T-helper 2 cell treated with Interferon-gamma antibody and Interleukin-4, amounts not matched to agents 5 μg/mL and 100 μg/mL, for 36 hours (primary cell): ENCODE measurements at regions not wholly inside any gene's neighbourhood (a gene's known extent, or its start where the extent isn't known, plus 50 kb on each side); places are given as distances from the start of the nearest gene placed in this dataset.

Experiments
- DNase-seq: peaks from one replicate; pipeline ENCODE4 v3.0.0; 2021; ENCODE audit warnings: low spot score
- H3K27ac Mint-ChIP-seq: one replicate; pipeline ENCODE4 v1.8.0; 2021; ENCODE audit warnings: mild to moderate bottlenecking, mixed read lengths
- H3K27me3 Mint-ChIP-seq: one replicate; pipeline ENCODE4 v1.8.0; 2021; ENCODE audit warnings: low read depth, mixed read lengths
- H3K36me3 Mint-ChIP-seq: one replicate; pipeline ENCODE4 v1.8.0; 2021; ENCODE audit warnings: low read depth, mixed read lengths
- H3K4me1 Mint-ChIP-seq: one replicate; pipeline ENCODE4 v1.8.0; 2021; ENCODE audit warnings: low read depth, mixed read lengths
- H3K4me3 Mint-ChIP-seq: one replicate; pipeline ENCODE4 v1.8.0; 2022; ENCODE audit warnings: mild to moderate bottlenecking, moderate library complexity, mixed read lengths
- H3K9me3 Mint-ChIP-seq: one replicate; pipeline ENCODE4 v1.8.0; 2021; ENCODE audit warnings: mixed read lengths

GRCh38 chr6:141123497-141123896 is 1009.2 kb upstream of the GJE1 start:
- no peaks in the 10 kb centered on the region for H3K27me3 Mint-ChIP-seq
- no peaks in the 10 kb centered on the region for H3K36me3 Mint-ChIP-seq
- H3K9me3 Mint-ChIP-seq = no peaks in the 10 kb centered on the region
- no peaks in the 10 kb centered on the region for H3K4me1 Mint-ChIP-seq
- H3K27ac Mint-ChIP-seq = no peak overlapping the region
- no peak for DNase-seq
- no peak overlapping the region for H3K4me3 Mint-ChIP-seq

GRCh38 chr6:141123049-141123448 is 1009.7 kb upstream of the GJE1 start:
- Mint-ChIP-seq H3K4me1 (no peaks in the 10 kb centered on the region), H3K27me3 (no peaks in the 10 kb centered on the region)
- no peak for DNase-seq

DNA sequence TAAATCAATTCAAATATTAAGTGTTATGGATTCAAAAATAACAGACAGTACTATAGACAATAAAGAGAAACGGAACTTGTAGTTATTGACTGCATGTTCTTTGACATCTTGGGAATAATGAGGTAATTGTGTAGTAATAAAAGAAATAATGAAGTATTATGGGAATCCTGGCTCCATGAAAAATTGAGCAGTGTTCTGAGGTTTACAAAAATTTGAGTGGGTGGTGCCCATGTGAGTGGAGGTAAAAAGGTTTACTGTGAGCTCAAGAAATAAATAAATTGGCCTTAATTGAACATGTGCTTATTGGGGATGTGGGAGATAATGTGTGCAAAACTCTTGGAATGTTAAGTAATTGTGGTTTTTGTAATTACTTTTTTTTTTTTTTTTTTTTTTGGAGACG is 1013.7 kb upstream of the GJE1 start:
- Mint-ChIP-seq H3K36me3 (no peaks in the 10 kb centered on the region), H3K9me3 (no peaks in the 10 kb centered on the region), H3K27ac (no peak overlapping the region), H3K4me1 (no peaks in the 10 kb centered on the region), H3K27me3 (no peaks in the 10 kb centered on the region), H3K4me3 (no peak overlapping the region)
- DNase-seq = no peak

More at GRCh38 chr6:141123049-141123448, 1009.7 kb upstream of the GJE1 start:
- H3K4me3 Mint-ChIP-seq = no peak overlapping the region
- no peak overlapping the region for H3K27ac Mint-ChIP-seq
- H3K36me3 Mint-ChIP-seq = no peaks in the 10 kb centered on the region
- H3K9me3 Mint-ChIP-seq = no peaks in the 10 kb centered on the region

DNA sequence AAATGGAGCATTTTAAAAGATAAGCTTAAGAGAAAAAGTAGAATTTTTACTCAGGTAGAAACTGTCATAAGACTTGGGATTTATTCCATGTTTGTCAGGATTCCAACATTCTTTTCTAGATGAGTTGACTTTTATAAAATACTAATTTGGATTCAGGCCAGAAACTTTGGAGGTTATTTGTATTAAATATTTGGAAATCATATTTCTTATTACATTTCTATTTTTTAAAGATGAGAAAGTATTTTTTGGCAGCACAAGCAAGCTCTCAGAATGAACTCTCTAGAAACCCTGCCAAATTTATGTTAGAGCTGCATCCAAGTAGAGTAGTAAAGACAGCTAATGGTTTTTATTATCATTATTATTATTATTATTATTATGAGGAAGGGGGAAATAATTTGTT is 1014.9 kb upstream of the GJE1 start:
- H3K4me1 Mint-ChIP-seq = no peaks in the 10 kb centered on the region
- no peak overlapping the region for H3K27ac Mint-ChIP-seq
- no peaks in the 10 kb centered on the region for H3K9me3 Mint-ChIP-seq
- no peaks in the 10 kb centered on the region for H3K36me3 Mint-ChIP-seq
- DNase-seq = no peak
- H3K4me3 Mint-ChIP-seq = no peak overlapping the region
- H3K27me3 Mint-ChIP-seq = no peaks in the 10 kb centered on the region

DNA sequence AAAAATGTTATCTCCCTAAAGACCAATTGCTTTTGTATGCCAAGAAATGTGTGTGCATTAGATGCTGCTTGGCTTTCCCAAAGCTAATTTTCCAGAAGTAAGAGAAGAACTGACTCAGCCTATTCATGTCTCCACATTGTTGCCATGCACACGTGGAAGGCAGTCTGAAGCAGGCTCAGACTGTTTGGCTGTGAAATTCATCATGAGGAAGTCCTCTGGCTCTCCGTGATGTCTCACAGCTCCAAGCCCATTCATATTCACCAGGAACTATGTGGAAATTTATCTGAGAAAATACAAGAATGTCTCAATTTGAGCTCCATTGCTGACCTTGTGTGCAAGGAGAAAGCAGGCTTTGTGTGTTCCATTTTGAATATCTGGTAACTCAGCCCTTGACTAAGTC is 1022.2 kb upstream of the GJE1 start:
- H3K4me1 Mint-ChIP-seq = no peaks in the 10 kb centered on the region
- no peak overlapping the region for H3K27ac Mint-ChIP-seq
- no peaks in the 10 kb centered on the region for H3K27me3 Mint-ChIP-seq
- DNase-seq = no peak
- no peaks in the 10 kb centered on the region for H3K36me3 Mint-ChIP-seq
- H3K4me3 Mint-ChIP-seq = no peak overlapping the region
- H3K9me3 Mint-ChIP-seq = no peaks in the 10 kb centered on the region

GRCh38 chr6:141107591-141108160 is 1025.0 kb upstream of the GJE1 start:
- no peaks in the 10 kb centered on the region for H3K9me3 Mint-ChIP-seq
- H3K27me3 Mint-ChIP-seq = no peaks in the 10 kb centered on the region
- no peaks in the 10 kb centered on the region for H3K36me3 Mint-ChIP-seq
- DNase-seq = no peak
- H3K4me1 Mint-ChIP-seq = no peaks in the 10 kb centered on the region
- H3K4me3 Mint-ChIP-seq = no peak overlapping the region
- H3K27ac Mint-ChIP-seq = no peak overlapping the region

GRCh38 chr6:141105481-141105880 is 1027.2 kb upstream of the GJE1 start:
- no peaks in the 10 kb centered on the region for H3K36me3 Mint-ChIP-seq
- H3K9me3 Mint-ChIP-seq = no peaks in the 10 kb centered on the region
- DNase-seq = no peak
- no peaks in the 10 kb centered on the region for H3K4me1 Mint-ChIP-seq
- no peak overlapping the region for H3K27ac Mint-ChIP-seq
- H3K27me3 Mint-ChIP-seq = no peaks in the 10 kb centered on the region
- H3K4me3 Mint-ChIP-seq = no peak overlapping the region

DNA sequence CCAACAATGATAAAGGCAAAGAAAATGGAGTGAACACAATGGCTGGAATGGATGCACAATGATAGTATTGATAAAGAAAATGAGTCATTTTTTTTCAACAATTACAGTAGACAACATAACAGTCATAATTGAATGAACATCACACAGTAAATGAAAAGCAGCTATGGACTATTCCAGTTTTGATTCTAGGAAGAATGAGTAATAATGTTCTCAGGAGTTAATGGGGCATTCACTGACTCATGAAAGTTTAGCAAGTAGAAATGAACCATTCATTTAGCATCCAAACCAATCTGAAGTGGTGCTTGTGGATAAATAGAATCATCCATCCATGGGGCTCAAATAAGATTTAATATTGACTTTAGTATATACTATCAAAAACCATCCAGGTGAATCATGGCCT is 1029.5 kb upstream of the GJE1 start:
- no peak for DNase-seq

GRCh38 chr6:141097471-141097870 is 1035.3 kb upstream of the GJE1 start:
- H3K4me1 Mint-ChIP-seq = no peaks in the 10 kb centered on the region
- no peak overlapping the region for H3K27ac Mint-ChIP-seq
- no peak for DNase-seq
- no peak overlapping the region for H3K4me3 Mint-ChIP-seq
- no peaks in the 10 kb centered on the region for H3K9me3 Mint-ChIP-seq
- H3K27me3 Mint-ChIP-seq = no peaks in the 10 kb centered on the region
- no peaks in the 10 kb centered on the region for H3K36me3 Mint-ChIP-seq

More for the DNA sequence above, 1029.5 kb upstream of the GJE1 start:
- Mint-ChIP-seq H3K27ac (no peak overlapping the region), H3K9me3 (no peaks in the 10 kb centered on the region), H3K4me3 (no peak overlapping the region), H3K27me3 (no peaks in the 10 kb centered on the region), H3K36me3 (no peaks in the 10 kb centered on the region), H3K4me1 (no peaks in the 10 kb centered on the region)

GRCh38 chr6:141095308-141095707 is 1037.4 kb upstream of the GJE1 start:
- no peak for DNase-seq
- H3K27me3 Mint-ChIP-seq = no peaks in the 10 kb centered on the region
- no peaks in the 10 kb centered on the region for H3K4me1 Mint-ChIP-seq
- H3K27ac Mint-ChIP-seq = no peak overlapping the region
- no peak overlapping the region for H3K4me3 Mint-ChIP-seq
- no peaks in the 10 kb centered on the region for H3K36me3 Mint-ChIP-seq
- no peaks in the 10 kb centered on the region for H3K9me3 Mint-ChIP-seq

GRCh38 chr6:141088171-141088570 is 1044.6 kb upstream of the GJE1 start:
- Mint-ChIP-seq H3K27me3 (no peaks in the 10 kb centered on the region), H3K4me3 (no peak overlapping the region), H3K36me3 (no peaks in the 10 kb centered on the region), H3K4me1 (no peaks in the 10 kb centered on the region), H3K9me3 (no peaks in the 10 kb centered on the region), H3K27ac (no peak overlapping the region)
- DNase-seq = no peak

GRCh38 chr6:141077355-141078333 is 1055.1 kb upstream of the GJE1 start:
- no peak for DNase-seq
- no peaks in the 10 kb centered on the region for H3K27me3 Mint-ChIP-seq
- H3K36me3 Mint-ChIP-seq = no peaks in the 10 kb centered on the region
- no peak overlapping the region for H3K4me3 Mint-ChIP-seq
- no peaks in the 10 kb centered on the region for H3K9me3 Mint-ChIP-seq
- no peaks in the 10 kb centered on the region for H3K4me1 Mint-ChIP-seq
- H3K27ac Mint-ChIP-seq = no peak overlapping the region

GRCh38 chr6:141057761-141058160 is 1075.0 kb upstream of the GJE1 start:
- H3K36me3 Mint-ChIP-seq = no peaks in the 10 kb centered on the region
- H3K4me1 Mint-ChIP-seq = no peaks in the 10 kb centered on the region
- no peak overlapping the region for H3K27ac Mint-ChIP-seq
- no peaks in the 10 kb centered on the region for H3K9me3 Mint-ChIP-seq
- H3K27me3 Mint-ChIP-seq = no peaks in the 10 kb centered on the region
- DNase-seq = no peak
- H3K4me3 Mint-ChIP-seq = no peak overlapping the region

GRCh38 chr6:141056945-141057625 is 1075.6 kb upstream of the GJE1 start:
- H3K9me3 Mint-ChIP-seq = no peaks in the 10 kb centered on the region
- H3K4me3 Mint-ChIP-seq = no peak overlapping the region
- no peak overlapping the region for H3K27ac Mint-ChIP-seq
- no peaks in the 10 kb centered on the region for H3K27me3 Mint-ChIP-seq
- DNase-seq = no peak
- H3K36me3 Mint-ChIP-seq = no peaks in the 10 kb centered on the region
- no peaks in the 10 kb centered on the region for H3K4me1 Mint-ChIP-seq
